HepG2 (cell line): ENCODE measurements at regions not wholly inside any gene's neighbourhood (a gene's known extent, or its start where the extent isn't known, plus 50 kb on each side); places are given as distances from the start of the nearest gene placed in this dataset.

Experiments
- BHLHE40 ChIP-seq: IDR thresholded peaks from 2 replicates; pipeline ENCODE4 v1.6.1; 2011; ENCODE audit warnings: low read length, improper control_type of control experiment
- FOXA3 ChIP-seq: IDR thresholded peaks from 2 replicates; pipeline ENCODE4 v1.6.1; 2016; ENCODE audit warnings: missing genetic modification reagents, missing compliant biosample characterization
- HDAC1 ChIP-seq: sonication (generic); formaldehyde crosslinking; IDR thresholded peaks from 2 replicates; pipeline ENCODE4 v1.5.1; 2020; ENCODE audit warnings: mild to moderate bottlenecking, missing genetic modification reagents
- HOXA9 ChIP-seq: sonication (generic); formaldehyde crosslinking; IDR thresholded peaks from 2 replicates; pipeline ENCODE4 v1.8.1; 2022; ENCODE audit warnings: missing genetic modification reagents, mild to moderate bottlenecking, moderate library complexity, borderline replicate concordance
- KLF16 ChIP-seq, 2 experiments: sonication (generic) in 1 of 2; formaldehyde crosslinking in 1 of 2; IDR thresholded peaks; 2 replicates each; pipeline versions ENCODE4 v1.6.1 to v1.8.0; 2016 to 2023; ENCODE audit warnings: missing genetic modification reagents in 2 of 2, missing compliant biosample characterization in 1 of 2
- MED13 ChIP-seq: sonication (generic); formaldehyde crosslinking; IDR thresholded peaks from 2 replicates; pipeline ENCODE4 v1.5.0; 2020; ENCODE audit warnings: missing genetic modification reagents
- MIER3 ChIP-seq: IDR thresholded peaks from 2 replicates; pipeline ENCODE4 v1.6.1; 2016; ENCODE audit warnings: missing compliant biosample characterization, borderline replicate concordance
- NFIC ChIP-seq: IDR thresholded peaks from 2 replicates; pipeline ENCODE4 v1.6.1; 2012; ENCODE audit warnings: mild to moderate bottlenecking, low read length, inconsistent platforms
- NFKBIZ ChIP-seq: IDR thresholded peaks from 2 replicates; pipeline ENCODE4 v1.6.1; 2018; ENCODE audit warnings: missing genetic modification reagents, missing compliant biosample characterization
- NR2F1 ChIP-seq, 2 experiments: fragments of 450-650 bp in 1 of 2; formaldehyde crosslinking in 1 of 2; IDR thresholded peaks; 2 replicates each; pipeline versions ENCODE4 v1.5.0 to v1.6.1; 2016 to 2020; ENCODE audit warnings: mild to moderate bottlenecking in 1 of 2, missing compliant biosample characterization in 1 of 2, missing genetic modification reagents in 1 of 2, moderate library complexity in 1 of 2
- TCF7 ChIP-seq: sonication (generic); IDR thresholded peaks from 2 replicates; pipeline ENCODE4 v1.6.1; 2016; ENCODE audit warnings: antibody characterized with exemption, low read depth
- TGIF2 ChIP-seq: IDR thresholded peaks from 2 replicates; pipeline ENCODE4 v1.6.1; 2016; ENCODE audit warnings: control low read depth, missing compliant biosample characterization
- ZBTB21 ChIP-seq: sonication (generic); formaldehyde crosslinking; IDR thresholded peaks from 2 replicates; pipeline ENCODE4 v1.4.0; 2020; ENCODE audit warnings: missing genetic modification reagents
- ZBTB33 ChIP-seq: sonication (generic); formaldehyde crosslinking; IDR thresholded peaks from 2 replicates; pipeline ENCODE4 v1.4.0; 2020; ENCODE audit warnings: missing genetic modification reagents
- ZKSCAN8 ChIP-seq: IDR thresholded peaks from 2 replicates; pipeline ENCODE4 v1.6.1; 2016; ENCODE audit warnings: borderline replicate concordance, missing genetic modification reagents, missing compliant biosample characterization
- ZNF12 ChIP-seq: sonication (generic); formaldehyde crosslinking; IDR thresholded peaks from 2 replicates; pipeline ENCODE4 v1.5.0; 2020; ENCODE audit warnings: missing genetic modification reagents
- ZNF121 ChIP-seq: sonication (generic); formaldehyde crosslinking; IDR thresholded peaks from 2 replicates; pipeline ENCODE4 v1.5.0; 2020; ENCODE audit warnings: mild to moderate bottlenecking, missing genetic modification reagents
- ZNF180 ChIP-seq: sonication (generic); formaldehyde crosslinking; IDR thresholded peaks from 2 replicates; pipeline ENCODE4 v1.4.0; 2020; ENCODE audit warnings: low read depth, missing genetic modification reagents, borderline replicate concordance
- ZNF543 ChIP-seq: sonication (generic); formaldehyde crosslinking; IDR thresholded peaks from 2 replicates; pipeline ENCODE4 v1.4.0; 2020; ENCODE audit warnings: mild to moderate bottlenecking, missing genetic modification reagents
- ZNF574 ChIP-seq: sonication (generic); formaldehyde crosslinking; IDR thresholded peaks from 2 replicates; pipeline ENCODE4 v1.4.0; 2020; ENCODE audit warnings: missing genetic modification reagents
- ZNF629 ChIP-seq: sonication (generic); formaldehyde crosslinking; conservative IDR thresholded peaks from 2 replicates; pipeline ENCODE4 v1.5.0; 2020; ENCODE audit warnings: missing genetic modification reagents
- TF ChIP-seq, protein P1 (sequence below): sonication (generic); formaldehyde crosslinking; IDR thresholded peaks from 2 replicates; pipeline ENCODE4 v1.4.0; 2020; ENCODE audit warnings: missing genetic modification reagents
- TF ChIP-seq, protein P2 (sequence below): sonication (generic); formaldehyde crosslinking; IDR thresholded peaks from 2 replicates; pipeline ENCODE4 v1.5.0; 2020; ENCODE audit warnings: missing genetic modification reagents

DNA sequence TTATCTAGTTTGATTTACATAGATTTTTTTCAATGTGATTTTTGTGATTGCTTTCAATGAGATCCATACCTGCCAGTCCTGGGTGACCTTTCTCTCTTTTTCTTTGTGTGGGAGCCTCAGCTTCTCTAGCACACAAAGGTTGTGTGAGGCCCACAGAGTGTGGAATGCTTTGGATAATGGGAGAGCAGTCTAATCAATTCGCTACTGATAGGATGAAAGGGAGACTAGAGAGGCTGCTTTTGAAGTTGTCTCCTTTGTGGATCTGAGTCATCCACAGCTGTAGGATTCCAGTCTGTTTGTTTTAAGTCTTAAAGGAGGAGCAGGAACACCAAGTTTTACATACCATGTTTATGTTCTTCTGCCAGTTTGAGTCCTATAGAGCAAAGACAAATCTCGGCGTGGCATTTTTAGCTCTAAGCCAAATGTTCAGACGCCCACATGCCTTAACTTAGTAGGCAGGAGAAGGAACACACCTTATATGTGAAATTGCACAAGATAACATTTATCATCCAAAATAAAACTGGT, 330.0 kb downstream of the ARL4A start (continued):
- TF ChIP-seq ZNF180 (CRISPR knock-in tag) (no peak), BHLHE40 (peak; percentile 72), TGIF2 (CRISPR knock-in tag) (0 out of 2 replicates have a peak, but pooled peaks have one; percentile 29), NFIC (peak; percentile 98), ZNF629 (CRISPR knock-in tag) (peak; percentile 19; the same call in 1 of the 2 replicates), HDAC1 (CRISPR knock-in tag) (peak; percentile 82), ZBTB21 (CRISPR knock-in tag) (0 out of 2 replicates have a peak, but pooled peaks have one; percentile 19), ZNF121 (CRISPR knock-in tag) (no peak), NFKBIZ (CRISPR knock-in tag) (peak; percentile 98), TCF7 (peak; percentile 100), ZBTB33 (peak; percentile 57; the same call in 1 of the 2 replicates), NR2F1 (CRISPR knock-in tag; IDR thresholded peaks at IDR 0.05) (peak; percentile 43 to 79), MIER3 (peak; percentile 92; the same call in 1 of the 2 replicates), ZNF543 (CRISPR knock-in tag) (0 out of 2 replicates have a peak, but pooled peaks have one; percentile 62), MED13 (CRISPR knock-in tag) (peak; percentile 87), HOXA9 (CRISPR knock-in tag) (no peak), FOXA3 (CRISPR knock-in tag) (peak; percentile 92), KLF16 (CRISPR knock-in tag; IDR thresholded peaks at IDR 0.05) (peak in 1 of 2 experiments; percentile 95; a peak in 2 of 4 replicates), ZNF574 (CRISPR knock-in tag) (peak; percentile 79), ZKSCAN8 (CRISPR knock-in tag) (0 out of 2 replicates have a peak, but pooled peaks have one; percentile 77), ZNF12 (CRISPR knock-in tag) (peak; percentile 59; the same call in 1 of the 2 replicates)
- TF ChIP-seq, protein P1, sequence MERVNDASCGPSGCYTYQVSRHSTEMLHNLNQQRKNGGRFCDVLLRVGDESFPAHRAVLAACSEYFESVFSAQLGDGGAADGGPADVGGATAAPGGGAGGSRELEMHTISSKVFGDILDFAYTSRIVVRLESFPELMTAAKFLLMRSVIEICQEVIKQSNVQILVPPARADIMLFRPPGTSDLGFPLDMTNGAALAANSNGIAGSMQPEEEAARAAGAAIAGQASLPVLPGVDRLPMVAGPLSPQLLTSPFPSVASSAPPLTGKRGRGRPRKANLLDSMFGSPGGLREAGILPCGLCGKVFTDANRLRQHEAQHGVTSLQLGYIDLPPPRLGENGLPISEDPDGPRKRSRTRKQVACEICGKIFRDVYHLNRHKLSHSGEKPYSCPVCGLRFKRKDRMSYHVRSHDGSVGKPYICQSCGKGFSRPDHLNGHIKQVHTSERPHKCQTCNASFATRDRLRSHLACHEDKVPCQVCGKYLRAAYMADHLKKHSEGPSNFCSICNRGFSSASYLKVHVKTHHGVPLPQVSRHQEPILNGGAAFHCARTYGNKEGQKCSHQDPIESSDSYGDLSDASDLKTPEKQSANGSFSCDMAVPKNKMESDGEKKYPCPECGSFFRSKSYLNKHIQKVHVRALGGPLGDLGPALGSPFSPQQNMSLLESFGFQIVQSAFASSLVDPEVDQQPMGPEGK (CRISPR knock-in tag), result 0 out of 2 replicates have a peak, but pooled peaks have one; percentile 44
- TF ChIP-seq, protein P2, sequence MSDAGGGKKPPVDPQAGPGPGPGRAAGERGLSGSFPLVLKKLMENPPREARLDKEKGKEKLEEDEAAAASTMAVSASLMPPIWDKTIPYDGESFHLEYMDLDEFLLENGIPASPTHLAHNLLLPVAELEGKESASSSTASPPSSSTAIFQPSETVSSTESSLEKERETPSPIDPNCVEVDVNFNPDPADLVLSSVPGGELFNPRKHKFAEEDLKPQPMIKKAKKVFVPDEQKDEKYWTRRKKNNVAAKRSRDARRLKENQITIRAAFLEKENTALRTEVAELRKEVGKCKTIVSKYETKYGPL (CRISPR knock-in tag), result no peak
